OCI-LY7 (cell line): ENCODE measurements at regions not wholly inside any gene's neighbourhood (a gene's known extent, or its start where the extent isn't known, plus 50 kb on each side); places are given as distances from the start of the nearest gene placed in this dataset.

Source experiments
- BruUV-seq: library from RNA; stranded (reverse); fragments of 400-500 nt; replicated peaks from 2 replicates; lab custom pipeline; 2021; lab: Mats Ljungman, UMichigan
- CTCF ChIA-PET: fragments of 300-600 bp; sonication (Branson Sonifier 250); formaldehyde crosslinking; loops from one replicate; lab custom pipeline; 2022; ENCODE audit warnings: antibody characterized with exemption; ENCODE audit not compliant: unreplicated experiment; lab: Charles Lee
- POLR2A ChIA-PET: fragments of 300-600 bp; sonication (Branson Sonifier 250); formaldehyde crosslinking; loops from one replicate; lab custom pipeline; 2022; ENCODE audit warnings: antibody characterized with exemption; lab: Charles Lee
- DNase-seq: peaks from one replicate; pipeline ENCODE4 v3.0.0-alpha.2; 2015; ENCODE audit warnings: low spot score
- H2AFZ ChIP-seq: fragments of 200-600 bp; sonication (generic), shearing (Covaris generic); 2 replicates; pipeline ENCODE4 v1.6.1; 2014; ENCODE audit warnings: mild to moderate bottlenecking, antibody characterized with exemption, low read length, moderate library complexity
- H3K27ac ChIP-seq: fragments of 200-600 bp; sonication (generic); 2 replicates; pipeline ENCODE4 v1.5.1; 2014; ENCODE audit warnings: mixed run types, low read depth, mild to moderate bottlenecking, moderate library complexity, low read length, inconsistent platforms; ENCODE audit not compliant: poor library complexity, severe bottlenecking
- H3K36me3 ChIP-seq: fragments of 200-600 bp; sonication (generic); 2 replicates; pipeline ENCODE4 v1.6.1; 2014; ENCODE audit warnings: mild to moderate bottlenecking, antibody characterized with exemption, low read length, moderate library complexity, mixed read lengths; ENCODE audit not compliant: insufficient read depth
- H3K4me1 ChIP-seq: fragments of 200-600 bp; sonication (generic); 2 replicates; pipeline ENCODE4 v1.5.1; 2014; ENCODE audit warnings: mild to moderate bottlenecking, low read length; ENCODE audit not compliant: insufficient read depth, poor library complexity, severe bottlenecking
- H3K4me2 ChIP-seq: fragments of 200-600 bp; sonication (generic); 2 replicates; pipeline ENCODE4 v1.6.1; 2014; ENCODE audit warnings: mild to moderate bottlenecking, low read length
- H3K4me3 ChIP-seq: fragments of 200-600 bp; sonication (generic); 2 replicates; pipeline ENCODE4 v1.5.1; 2014; ENCODE audit warnings: mild to moderate bottlenecking, low read depth, low read length; ENCODE audit not compliant: poor library complexity, severe bottlenecking
- H3K79me2 ChIP-seq: fragments of 200-600 bp; sonication (generic); 2 replicates; pipeline ENCODE4 v1.6.1; 2016; ENCODE audit warnings: low read depth, mild to moderate bottlenecking, low read length, moderate library complexity, mixed read lengths; ENCODE audit not compliant: insufficient read depth
- H3K9me2 ChIP-seq: fragments of 200-600 bp; sonication (generic); 2 replicates; pipeline ENCODE4 v1.6.1; 2016; ENCODE audit warnings: mild to moderate bottlenecking, low read length, mixed read lengths; ENCODE audit not compliant: insufficient read depth
- H3K9me3 ChIP-seq: fragments of 200-600 bp; sonication (generic); 2 replicates; pipeline ENCODE4 v1.6.1; 2014; ENCODE audit warnings: mild to moderate bottlenecking, mixed run types, low read length, mixed read lengths
- H4K20me1 ChIP-seq: fragments of 200-600 bp; sonication (generic); 2 replicates; pipeline ENCODE4 v1.6.1; 2014; ENCODE audit warnings: mild to moderate bottlenecking, antibody characterized with exemption, low read length, moderate library complexity, mixed read lengths; ENCODE audit not compliant: insufficient read depth
- EZH2phosphoT487 ChIP-seq: fragments of 200-600 bp; sonication (generic); IDR thresholded peaks from 2 replicates; pipeline ENCODE4 v1.6.1; 2018; ENCODE audit warnings: low read depth, borderline replicate concordance, mild to moderate bottlenecking, mixed run types, antibody characterized with exemption, low read length, moderate library complexity, mixed read lengths
- intact Hi-C: fragments of 100-400 bp; cut with micrococcal nuclease; formaldehyde crosslinking; loops from one replicate; pipeline ENCODE4 v1.10.0; 2022; ENCODE audit not compliant: unreplicated experiment
- TF ChIP-seq, protein P1 (sequence below): fragments of 200-600 bp; sonication (generic); conservative IDR thresholded peaks from 2 replicates; pipeline ENCODE4 v1.5.1; 2014; ENCODE audit warnings: mild to moderate bottlenecking, antibody characterized with exemption, low read length, moderate library complexity, mixed read lengths

DNA sequence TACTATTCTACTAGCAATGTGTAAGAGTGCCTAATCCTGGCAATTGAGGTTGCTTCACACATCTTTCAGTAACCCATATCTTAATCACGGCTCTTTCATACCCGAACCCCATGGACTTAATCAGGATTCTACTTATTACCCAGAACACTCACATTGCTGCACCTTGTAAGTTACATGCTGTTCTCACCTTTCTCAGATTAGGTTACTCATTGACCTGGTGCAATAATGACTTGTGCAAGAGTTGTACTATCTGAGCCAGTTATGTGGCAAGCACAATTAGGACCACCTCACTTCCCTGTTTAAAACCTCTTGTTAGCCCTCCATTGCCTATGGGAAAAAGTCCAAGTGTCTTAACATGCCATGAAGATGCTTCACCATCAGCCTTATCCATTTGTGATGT, 306.7 kb upstream of the E2F7 start:
- Histone ChIP-seq H4K20me1 (no peaks in the 10 kb centered on the region), H2AFZ (no peak overlapping the region), H3K9me2 (no peaks in the 10 kb centered on the region), H3K4me3 (no peak overlapping the region), H3K4me2 (no peak overlapping the region), H3K36me3 (no peaks in the 10 kb centered on the region), H3K9me3 (no peaks in the 10 kb centered on the region), H3K79me2 (no peaks in the 10 kb centered on the region), H3K27ac (no peak overlapping the region), H3K4me1 (no peaks in the 10 kb centered on the region)
- ChIA-PET CTCF (no interaction called here), POLR2A (no interaction called here)
- BruUV-seq = no TSS peak
- TF ChIP-seq, protein P1, sequence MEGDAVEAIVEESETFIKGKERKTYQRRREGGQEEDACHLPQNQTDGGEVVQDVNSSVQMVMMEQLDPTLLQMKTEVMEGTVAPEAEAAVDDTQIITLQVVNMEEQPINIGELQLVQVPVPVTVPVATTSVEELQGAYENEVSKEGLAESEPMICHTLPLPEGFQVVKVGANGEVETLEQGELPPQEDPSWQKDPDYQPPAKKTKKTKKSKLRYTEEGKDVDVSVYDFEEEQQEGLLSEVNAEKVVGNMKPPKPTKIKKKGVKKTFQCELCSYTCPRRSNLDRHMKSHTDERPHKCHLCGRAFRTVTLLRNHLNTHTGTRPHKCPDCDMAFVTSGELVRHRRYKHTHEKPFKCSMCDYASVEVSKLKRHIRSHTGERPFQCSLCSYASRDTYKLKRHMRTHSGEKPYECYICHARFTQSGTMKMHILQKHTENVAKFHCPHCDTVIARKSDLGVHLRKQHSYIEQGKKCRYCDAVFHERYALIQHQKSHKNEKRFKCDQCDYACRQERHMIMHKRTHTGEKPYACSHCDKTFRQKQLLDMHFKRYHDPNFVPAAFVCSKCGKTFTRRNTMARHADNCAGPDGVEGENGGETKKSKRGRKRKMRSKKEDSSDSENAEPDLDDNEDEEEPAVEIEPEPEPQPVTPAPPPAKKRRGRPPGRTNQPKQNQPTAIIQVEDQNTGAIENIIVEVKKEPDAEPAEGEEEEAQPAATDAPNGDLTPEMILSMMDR = no peak
- no peak for TF ChIP-seq EZH2phosphoT487
- no peak for DNase-seq
- intact Hi-C loops = no loop called here

DNA sequence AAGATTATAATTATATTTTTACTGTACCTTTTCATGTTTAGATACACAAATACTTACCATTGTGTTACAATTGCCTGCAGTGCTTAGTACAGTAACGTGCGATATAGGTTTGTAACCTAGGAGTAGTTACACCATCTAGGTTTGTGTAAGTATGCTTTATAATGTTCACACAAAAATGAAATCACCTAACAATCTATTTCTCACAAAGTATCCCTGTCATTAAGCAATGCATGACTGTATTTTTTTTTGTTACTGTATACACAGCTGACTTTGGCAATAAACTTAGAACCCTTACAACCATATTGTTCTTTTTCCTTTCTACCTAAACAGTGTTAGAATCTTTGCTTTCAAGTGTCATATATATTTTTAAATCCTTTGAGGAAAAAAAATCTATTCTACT, 303.0 kb upstream of the E2F7 start:
- no TSS peak for BruUV-seq

DNA sequence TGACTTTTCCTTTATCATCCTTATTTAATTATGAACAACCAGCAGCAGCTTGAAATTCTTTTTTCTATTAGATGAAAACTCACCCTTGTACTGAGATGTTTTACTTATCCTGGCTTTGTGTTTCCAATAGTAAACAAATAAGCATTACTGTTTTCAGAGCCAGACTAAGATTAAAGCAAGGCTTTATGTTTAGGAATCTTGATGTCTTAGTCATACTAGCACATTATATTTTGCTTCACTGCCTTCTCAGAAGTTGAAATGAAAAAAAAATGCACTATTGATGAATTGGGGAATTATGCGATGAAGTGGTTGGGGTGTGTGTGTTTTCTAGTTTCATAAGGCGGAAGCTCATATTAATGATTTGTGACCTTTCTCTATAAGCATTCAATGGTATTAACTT, 301.2 kb upstream of the E2F7 start:
- H3K27ac ChIP-seq = no peak overlapping the region
- BruUV-seq = no TSS peak
- no peaks in the 10 kb centered on the region for H3K9me3 ChIP-seq
- H2AFZ ChIP-seq = no peak overlapping the region
- TF ChIP-seq, protein P1 = no peak
- no peak for TF ChIP-seq EZH2phosphoT487
- DNase-seq = no peak
- no peaks in the 10 kb centered on the region for H4K20me1 ChIP-seq
- H3K4me1 ChIP-seq = no peaks in the 10 kb centered on the region
- intact Hi-C loops = no loop called here
- H3K36me3 ChIP-seq = no peaks in the 10 kb centered on the region
- H3K4me3 ChIP-seq = no peak overlapping the region
- ChIA-PET POLR2A (interaction anchor here (0.6 kb wide), 1 partner anchor 313 kb away, joined by 3 read pairs; no protein-coding TSS in a partner anchor), CTCF (no interaction called here)
- no peaks in the 10 kb centered on the region for H3K9me2 ChIP-seq
- H3K79me2 ChIP-seq = no peaks in the 10 kb centered on the region
- H3K4me2 ChIP-seq = no peak overlapping the region

More for the DNA sequence above, 303.0 kb upstream of the E2F7 start:
- ChIA-PET POLR2A (no interaction called here), CTCF (no interaction called here)
- no peak overlapping the region for H3K27ac ChIP-seq
- H3K79me2 ChIP-seq = no peaks in the 10 kb centered on the region
- H3K36me3 ChIP-seq = no peaks in the 10 kb centered on the region
- no peak for DNase-seq
- H3K9me2 ChIP-seq = no peaks in the 10 kb centered on the region
- H3K9me3 ChIP-seq = no peaks in the 10 kb centered on the region
- H3K4me1 ChIP-seq = no peaks in the 10 kb centered on the region
- H3K4me2 ChIP-seq = no peak overlapping the region
- H4K20me1 ChIP-seq = no peaks in the 10 kb centered on the region
- H3K4me3 ChIP-seq = no peak overlapping the region
- no peak for TF ChIP-seq EZH2phosphoT487
- TF ChIP-seq, protein P1 = no peak
- H2AFZ ChIP-seq = no peak overlapping the region
- intact Hi-C loops = no loop called here
